Endothelial cell (in vitro differentiated cells): ENCODE measurements at regions not wholly inside any gene's neighbourhood (a gene's known extent, or its start where the extent isn't known, plus 50 kb on each side); places are given as distances from the start of the nearest gene placed in this dataset.

Experiments used
- DNase-seq: peaks from one replicate; pipeline ENCODE4 v3.0.0; 2021; ENCODE audit warnings: low spot score
- H3K27ac Mint-ChIP-seq: one replicate; pipeline ENCODE4 v1.8.0; 2021; ENCODE audit warnings: mixed read lengths, inconsistent platforms; ENCODE audit not compliant: unreplicated experiment
- H3K27me3 Mint-ChIP-seq: one replicate; pipeline ENCODE4 v1.8.0; 2021; ENCODE audit warnings: mild to moderate bottlenecking, moderate library complexity, mixed read lengths, inconsistent platforms; ENCODE audit not compliant: unreplicated experiment
- H3K36me3 Mint-ChIP-seq: one replicate; pipeline ENCODE4 v1.8.0; 2021; ENCODE audit warnings: mild to moderate bottlenecking, low read depth, mixed read lengths, inconsistent platforms; ENCODE audit not compliant: unreplicated experiment
- H3K4me1 Mint-ChIP-seq: one replicate; pipeline ENCODE4 v1.8.0; 2021; ENCODE audit warnings: mild to moderate bottlenecking, mixed read lengths, inconsistent platforms; ENCODE audit not compliant: unreplicated experiment
- H3K4me3 Mint-ChIP-seq: one replicate; pipeline ENCODE4 v1.8.0; 2021; ENCODE audit warnings: mild to moderate bottlenecking, mixed read lengths, inconsistent platforms; ENCODE audit not compliant: unreplicated experiment
- H3K9me3 Mint-ChIP-seq: one replicate; pipeline ENCODE4 v1.8.0; 2021; ENCODE audit warnings: mixed read lengths, inconsistent platforms; ENCODE audit not compliant: unreplicated experiment
- TF ChIP-seq, protein P1 (sequence below): fragments of 200-600 bp; sonication (generic); IDR thresholded peaks from one replicate; pipeline ENCODE4 v1.5.0; 2021; ENCODE audit warnings: antibody characterized with exemption; ENCODE audit not compliant: unreplicated experiment

DNA sequence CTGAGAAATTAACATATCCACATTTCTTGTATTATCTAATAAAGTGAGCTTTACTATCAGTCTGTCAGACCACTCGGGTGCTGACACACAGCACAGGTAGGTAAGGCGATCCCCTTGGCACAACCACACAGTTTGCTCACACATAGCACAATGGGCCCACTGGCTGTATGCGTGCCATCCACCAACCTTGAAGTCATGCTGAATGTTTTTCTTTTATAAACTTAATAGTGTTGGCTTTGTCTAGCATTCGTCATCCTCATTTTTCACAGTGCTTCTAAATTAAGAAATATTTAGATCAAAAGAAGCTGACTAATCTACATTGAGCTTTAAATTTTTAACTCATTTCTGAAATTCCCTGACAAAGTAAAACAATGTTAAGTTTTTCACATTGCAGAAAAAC lies 50.0 kb upstream of the PAPOLG start:
- no peaks in the 10 kb centered on the region for H3K36me3 Mint-ChIP-seq

More for the DNA sequence above, 50.0 kb upstream of the PAPOLG start:
- TF ChIP-seq, protein P1, sequence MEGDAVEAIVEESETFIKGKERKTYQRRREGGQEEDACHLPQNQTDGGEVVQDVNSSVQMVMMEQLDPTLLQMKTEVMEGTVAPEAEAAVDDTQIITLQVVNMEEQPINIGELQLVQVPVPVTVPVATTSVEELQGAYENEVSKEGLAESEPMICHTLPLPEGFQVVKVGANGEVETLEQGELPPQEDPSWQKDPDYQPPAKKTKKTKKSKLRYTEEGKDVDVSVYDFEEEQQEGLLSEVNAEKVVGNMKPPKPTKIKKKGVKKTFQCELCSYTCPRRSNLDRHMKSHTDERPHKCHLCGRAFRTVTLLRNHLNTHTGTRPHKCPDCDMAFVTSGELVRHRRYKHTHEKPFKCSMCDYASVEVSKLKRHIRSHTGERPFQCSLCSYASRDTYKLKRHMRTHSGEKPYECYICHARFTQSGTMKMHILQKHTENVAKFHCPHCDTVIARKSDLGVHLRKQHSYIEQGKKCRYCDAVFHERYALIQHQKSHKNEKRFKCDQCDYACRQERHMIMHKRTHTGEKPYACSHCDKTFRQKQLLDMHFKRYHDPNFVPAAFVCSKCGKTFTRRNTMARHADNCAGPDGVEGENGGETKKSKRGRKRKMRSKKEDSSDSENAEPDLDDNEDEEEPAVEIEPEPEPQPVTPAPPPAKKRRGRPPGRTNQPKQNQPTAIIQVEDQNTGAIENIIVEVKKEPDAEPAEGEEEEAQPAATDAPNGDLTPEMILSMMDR, result no peak
- no peak for DNase-seq
- Mint-ChIP-seq H3K4me3 (no peak overlapping the region), H3K4me1 (no peaks in the 10 kb centered on the region), H3K27me3 (no peaks in the 10 kb centered on the region), H3K27ac (no peak overlapping the region), H3K9me3 (no peaks in the 10 kb centered on the region)
